ENCODE measurements at regions not wholly inside any gene's neighbourhood (a gene's known extent, or its start where the extent isn't known, plus 50 kb on each side); places are given as distances from the start of the nearest gene placed in this dataset.

GRCh38 chr4:174438711-174439110 is 83.6 kb downstream of the HPGD start:
- no peaks in the 10 kb centered on the region for H3K9me3 ChIP-seq (ENCODE audit: low read depth)
- no peak overlapping the region for H3K4me3 ChIP-seq
- H3K27me3 ChIP-seq: no peaks in the 10 kb centered on the region
- H3K27ac ChIP-seq: no peak overlapping the region
- H3K4me1 ChIP-seq (ENCODE audit: low read depth): no peaks in the 10 kb centered on the region
- no peaks in the 10 kb centered on the region for H3K36me3 ChIP-seq
- DNase-seq (ENCODE audit: low read depth in 1 of 2, low spot score in 1 of 2): no peak
- no peak for TF ChIP-seq CTCF (IDR thresholded peaks at IDR 0.05; ENCODE audit: low read depth, low read length)

GRCh38 chr4:174437749-174438148 is 84.5 kb downstream of the HPGD start:
- Histone ChIP-seq H3K4me1 (ENCODE audit: low read depth) (no peaks in the 10 kb centered on the region), H3K36me3 (no peaks in the 10 kb centered on the region), H3K4me3 (no peak overlapping the region), H3K27ac (no peak overlapping the region), H3K9me3 (ENCODE audit: low read depth) (no peaks in the 10 kb centered on the region), H3K27me3 (no peaks in the 10 kb centered on the region)
- no peak for DNase-seq (ENCODE audit: low read depth in 1 of 2, low spot score in 1 of 2)
- TF ChIP-seq CTCF (IDR thresholded peaks at IDR 0.05; ENCODE audit: low read depth, low read length): no peak

- Histone ChIP-seq H3K27me3 (no peaks in the 10 kb centered on the region), H3K4me3 (no peak overlapping the region), H3K9me3 (ENCODE audit: low read depth) (no peaks in the 10 kb centered on the region), H3K27ac (no peak overlapping the region), H3K36me3 (no peaks in the 10 kb centered on the region), H3K4me1 (ENCODE audit: low read depth) (no peaks in the 10 kb centered on the region)
- TF ChIP-seq CTCF (IDR thresholded peaks at IDR 0.05; ENCODE audit: low read depth, low read length): no peak
- peak in 1 of 2 donors; percentile 73 for DNase-seq (ENCODE audit: low read depth in 1 of 2, low spot score in 1 of 2)
These were observed 85.0 kb downstream of the HPGD start for GRCh38 chr4:174437324-174437723.

- H3K4me1 ChIP-seq (ENCODE audit: low read depth): no peaks in the 10 kb centered on the region
- H3K36me3 ChIP-seq: no peaks in the 10 kb centered on the region
- H3K27me3 ChIP-seq: no peaks in the 10 kb centered on the region
- no peak for DNase-seq (ENCODE audit: low read depth in 1 of 2, low spot score in 1 of 2)
- H3K4me3 ChIP-seq: no peak overlapping the region
- H3K9me3 ChIP-seq (ENCODE audit: low read depth): no peaks in the 10 kb centered on the region
- no peak overlapping the region for H3K27ac ChIP-seq
- no peak for TF ChIP-seq CTCF (IDR thresholded peaks at IDR 0.05; ENCODE audit: low read depth, low read length)
These were observed 85.9 kb downstream of the HPGD start for GRCh38 chr4:174436377-174436776.

- no peak for TF ChIP-seq CTCF (IDR thresholded peaks at IDR 0.05; ENCODE audit: low read depth, low read length)
- H3K4me3 ChIP-seq: no peak overlapping the region
- H3K27ac ChIP-seq: no peak overlapping the region
- no peaks in the 10 kb centered on the region for H3K36me3 ChIP-seq
- no peaks in the 10 kb centered on the region for H3K9me3 ChIP-seq (ENCODE audit: low read depth)
- no peaks in the 10 kb centered on the region for H3K4me1 ChIP-seq (ENCODE audit: low read depth)
- DNase-seq (ENCODE audit: low read depth in 1 of 2, low spot score in 1 of 2): no peak
- H3K27me3 ChIP-seq: no peaks in the 10 kb centered on the region
These were observed 86.3 kb downstream of the HPGD start for GRCh38 chr4:174435974-174436373.

- Histone ChIP-seq H3K36me3 (no peaks in the 10 kb centered on the region), H3K9me3 (ENCODE audit: low read depth) (no peaks in the 10 kb centered on the region), H3K27me3 (no peaks in the 10 kb centered on the region), H3K4me1 (ENCODE audit: low read depth) (no peaks in the 10 kb centered on the region), H3K27ac (no peak overlapping the region), H3K4me3 (no peak overlapping the region)
- TF ChIP-seq CTCF (IDR thresholded peaks at IDR 0.05; ENCODE audit: low read depth, low read length): no peak
- DNase-seq (ENCODE audit: low read depth in 1 of 2, low spot score in 1 of 2): no peak
These were observed 87.8 kb downstream of the HPGD start for GRCh38 chr4:174434455-174434854.
